GM12878 (cell line): ENCODE measurements at regions not wholly inside any gene's neighbourhood (a gene's known extent, or its start where the extent isn't known, plus 50 kb on each side); places are given as distances from the start of the nearest gene placed in this dataset.

ENCODE experiments used
- EZH2 ChIP-seq: IDR thresholded peaks from 2 replicates; pipeline ENCODE4 v1.6.1; 2012; ENCODE audit warnings: low read depth, mild to moderate bottlenecking, control low read depth, inconsistent platforms, low read length, borderline replicate concordance; ENCODE audit not compliant: control insufficient read depth
- REST ChIP-seq: IDR thresholded peaks from 2 replicates; pipeline ENCODE4 v1.6.1; 2012; ENCODE audit warnings: mild to moderate bottlenecking, low read depth, low read length
- SIN3A ChIP-seq: IDR thresholded peaks from 2 replicates; pipeline ENCODE4 v1.6.1; 2012; ENCODE audit warnings: low read depth, low read length, improper control_type of control experiment
- TCF7 ChIP-seq: IDR thresholded peaks from 2 replicates; pipeline ENCODE4 v1.6.1; 2014; ENCODE audit warnings: antibody characterized with exemption, borderline replicate concordance
- YY1 ChIP-seq: IDR thresholded peaks from 2 replicates; pipeline ENCODE4 v1.6.1; 2011; ENCODE audit warnings: low read depth, mild to moderate bottlenecking, low read length
- ZNF24 ChIP-seq: fragments of 450-650 bp; IDR thresholded peaks from 2 replicates; pipeline ENCODE4 v1.6.1; 2017; ENCODE audit warnings: antibody characterized with exemption, mild to moderate bottlenecking

DNA sequence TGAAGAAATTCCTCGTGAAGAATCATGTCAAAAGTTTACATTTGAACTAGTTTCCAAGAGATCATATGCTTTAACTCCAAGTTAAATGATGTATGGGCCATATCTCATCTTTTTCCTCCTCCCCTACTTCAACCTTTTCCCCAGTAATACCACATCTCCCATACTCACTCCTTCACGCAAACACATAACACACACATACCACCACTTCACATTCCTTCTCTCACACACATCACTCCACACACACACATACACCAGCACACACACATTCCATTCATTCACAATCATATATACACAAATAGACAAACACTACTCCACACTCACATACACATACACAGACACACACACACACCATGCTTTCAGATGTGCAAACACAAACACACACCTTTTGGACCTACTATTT lies 769.0 kb upstream of the NR2F2 start:
- no peak for TF ChIP-seq YY1
- no peak for TF ChIP-seq EZH2
- no peak for TF ChIP-seq ZNF24
- no peak for TF ChIP-seq TCF7
- TF ChIP-seq SIN3A = no peak
- no peak for TF ChIP-seq REST
